ENCODE measurements at regions not wholly inside any gene's neighbourhood (a gene's known extent, or its start where the extent isn't known, plus 50 kb on each side); places are given as distances from the start of the nearest gene placed in this dataset.
A peak's percentile ranks its signal among the peaks of the same experiment; 100 is the strongest.
"Not testable (repeated sequence)": the region's sequence is repeated elsewhere in the genome, so short reads cannot be mapped to it uniquely, and the experiment has no call there.

DNA sequence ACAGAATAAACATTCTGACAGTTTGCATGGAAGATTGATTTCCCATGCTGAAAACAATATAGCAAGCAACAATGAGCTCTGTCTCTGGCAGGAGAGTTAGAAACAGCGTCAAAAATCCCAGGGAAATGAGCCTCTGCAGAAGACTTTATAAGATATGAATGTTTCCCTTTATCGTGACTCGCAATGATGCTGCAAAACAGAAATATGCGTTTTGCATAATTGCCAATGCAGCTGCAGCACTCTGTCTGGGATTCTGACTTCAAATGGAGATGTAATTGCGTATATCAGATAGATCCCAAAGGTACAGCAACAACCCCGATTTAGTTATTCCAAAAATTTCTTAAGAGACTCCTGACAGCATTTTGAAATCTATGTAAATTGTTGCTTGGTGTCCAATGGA, 702.4 kb upstream of the EPHA5 start:
- FAIRE-seq (no peak), DNase-seq (ENCODE audit: low spot score in 2 of 2) (no peak)

DNA sequence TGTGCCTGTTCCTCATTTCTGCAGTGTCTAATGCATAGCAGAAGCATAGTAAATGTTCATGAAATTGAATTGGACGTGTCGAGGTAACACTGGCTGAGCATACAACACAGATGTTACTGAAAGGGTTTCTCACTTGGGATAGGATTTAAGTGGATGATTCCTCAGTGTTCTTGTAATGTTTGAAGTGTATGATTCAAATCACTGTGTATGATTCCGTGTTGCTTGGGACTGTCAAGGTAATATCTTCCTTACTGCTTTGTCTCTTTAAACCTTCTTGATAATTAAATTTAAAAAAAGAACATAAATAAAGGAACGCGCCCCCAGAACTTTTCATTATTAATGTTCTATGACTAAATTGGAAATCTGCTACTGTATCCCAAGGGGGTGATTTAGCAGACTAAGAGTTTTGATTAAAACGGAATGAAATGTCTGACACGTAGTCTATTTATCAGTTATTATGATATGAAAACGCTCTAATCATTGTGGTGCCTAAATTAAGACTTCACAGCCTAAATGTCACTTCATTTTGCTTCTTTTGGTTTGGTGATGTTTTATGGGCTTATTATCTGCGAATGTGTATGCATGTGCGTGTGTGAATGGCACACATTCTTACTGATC, 696.9 kb upstream of the EPHA5 start:
- no peak for FAIRE-seq
- DNase-seq (ENCODE audit: low spot score in 2 of 2), result no peak

DNA sequence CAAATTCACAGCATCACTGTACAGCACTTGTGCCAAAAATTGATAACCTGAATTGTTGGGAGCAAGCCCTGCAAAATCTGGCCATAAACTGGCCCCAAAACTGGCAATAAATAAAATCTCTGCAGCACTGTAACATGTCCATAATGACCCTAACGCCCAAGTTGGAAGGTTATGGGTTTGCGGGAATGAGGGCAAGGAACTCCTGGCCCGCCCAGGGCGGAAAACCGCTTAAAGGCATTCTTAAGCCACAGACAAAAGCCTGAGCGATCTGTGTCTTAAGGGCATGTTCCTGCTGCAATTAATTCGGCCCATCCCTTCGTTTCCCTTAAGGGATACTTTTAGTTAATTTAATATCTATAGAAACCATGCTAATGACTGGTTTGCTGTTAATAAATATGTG, 690.1 kb upstream of the EPHA5 start:
- FAIRE-seq; DNase-seq (ENCODE audit: low spot score in 2 of 2): not testable (repeated sequence)

DNA sequence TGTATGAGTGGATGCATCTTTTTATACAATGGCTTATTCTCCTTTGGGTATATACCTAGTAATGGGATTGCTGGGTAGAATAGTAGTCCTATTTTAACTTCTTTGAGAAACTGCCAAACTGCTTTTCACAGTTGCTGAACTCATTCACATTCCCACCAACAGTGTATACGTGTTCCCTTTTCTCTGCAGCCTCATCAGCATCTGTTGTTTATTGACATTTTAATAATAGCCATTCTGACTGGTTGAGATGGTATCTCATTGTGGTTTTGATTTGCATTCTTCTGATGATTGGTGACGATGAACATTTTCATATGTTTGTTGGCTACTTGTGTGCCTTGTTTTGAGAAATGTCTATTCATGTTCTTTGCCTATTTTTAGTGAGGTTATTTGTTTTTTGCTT, 687.0 kb upstream of the EPHA5 start:
- DNase-seq (ENCODE audit: low spot score in 2 of 2), result no peak
- no peak for FAIRE-seq

DNA sequence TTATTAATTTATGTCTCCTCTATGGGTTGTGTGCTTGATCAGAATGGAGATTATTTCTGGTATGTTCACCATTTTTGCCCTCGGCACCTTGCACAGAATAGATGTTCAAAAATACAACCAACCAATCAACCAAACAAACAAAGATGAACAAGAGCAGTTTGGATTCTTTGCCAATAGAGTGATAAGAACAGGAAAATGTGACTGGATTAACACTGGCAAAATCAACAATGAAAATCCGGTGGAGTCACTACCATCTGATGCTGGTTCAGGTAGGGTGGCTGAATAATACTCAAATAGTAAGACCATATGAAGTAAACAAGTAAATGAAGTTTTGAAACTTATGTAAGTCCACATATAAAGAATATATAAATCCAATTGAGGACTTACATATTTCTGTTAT, 685.0 kb upstream of the EPHA5 start:
- no peak for DNase-seq (ENCODE audit: low spot score in 2 of 2)
- FAIRE-seq, result no peak

DNA sequence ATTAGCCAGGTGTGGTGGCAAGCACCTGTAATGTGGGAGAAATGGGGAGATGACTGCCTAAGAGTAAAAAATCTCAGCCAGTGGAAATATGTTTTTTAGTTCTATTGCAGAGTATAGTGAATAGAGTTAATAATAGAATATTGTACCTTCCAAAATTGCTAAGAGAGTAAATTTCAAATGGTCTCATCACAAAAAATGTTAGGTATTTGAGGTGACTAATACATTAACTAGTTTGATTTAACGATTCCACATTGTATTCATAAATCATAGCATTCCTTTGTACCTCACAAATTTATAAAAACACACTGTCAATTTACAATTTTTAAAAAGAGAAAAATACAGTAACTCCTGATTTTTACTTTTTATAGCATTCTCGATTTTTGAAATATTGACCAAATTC, 681.5 kb upstream of the EPHA5 start:
- DNase-seq (ENCODE audit: low spot score in 2 of 2) (no peak), FAIRE-seq (no peak)

DNA sequence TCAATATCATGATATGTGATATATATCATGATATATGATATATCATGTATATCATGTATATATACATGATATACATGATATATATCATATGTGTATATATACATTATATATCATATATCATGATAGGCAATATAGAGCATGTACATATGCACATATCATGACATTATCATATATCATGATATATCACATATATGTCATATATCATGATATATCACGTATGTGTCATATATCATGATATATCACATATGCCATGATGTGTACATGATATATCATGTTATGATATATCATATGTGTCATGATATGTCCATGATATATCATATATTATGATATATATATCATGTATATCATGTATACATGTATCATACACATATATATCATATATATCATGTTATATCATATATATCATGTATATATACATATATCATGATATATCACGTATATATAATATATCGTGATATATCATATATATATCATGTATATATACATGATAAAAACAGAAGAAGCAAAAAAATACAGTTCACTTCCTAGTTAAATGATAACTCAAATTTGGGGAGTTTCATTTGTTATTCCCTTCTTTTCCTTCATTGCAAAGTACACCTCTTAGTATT, 670.1 kb upstream of the EPHA5 start:
- DNase-seq (ENCODE audit: low spot score in 2 of 2), result no peak
- FAIRE-seq, result peak; percentile 92

DNA sequence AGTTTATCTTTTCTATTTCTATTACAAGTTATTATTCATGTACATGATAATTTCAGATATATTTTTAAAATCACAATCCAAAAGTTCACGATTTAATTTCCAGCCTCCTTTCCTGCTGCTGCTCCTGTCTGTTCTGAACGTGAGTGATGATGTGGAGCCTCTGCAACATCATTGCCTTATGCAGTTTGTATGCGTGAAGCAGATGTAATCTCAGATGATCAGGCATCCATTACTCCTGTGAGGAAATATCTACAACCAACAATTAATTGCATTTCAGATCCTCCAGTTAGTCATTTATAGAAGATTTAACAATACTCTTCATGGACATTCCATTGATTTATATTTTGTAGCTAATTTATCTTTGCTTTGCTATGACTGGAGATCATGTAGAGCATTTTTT, 668.7 kb upstream of the EPHA5 start:
- DNase-seq (ENCODE audit: low spot score in 2 of 2) (no peak), FAIRE-seq (no peak)

DNA sequence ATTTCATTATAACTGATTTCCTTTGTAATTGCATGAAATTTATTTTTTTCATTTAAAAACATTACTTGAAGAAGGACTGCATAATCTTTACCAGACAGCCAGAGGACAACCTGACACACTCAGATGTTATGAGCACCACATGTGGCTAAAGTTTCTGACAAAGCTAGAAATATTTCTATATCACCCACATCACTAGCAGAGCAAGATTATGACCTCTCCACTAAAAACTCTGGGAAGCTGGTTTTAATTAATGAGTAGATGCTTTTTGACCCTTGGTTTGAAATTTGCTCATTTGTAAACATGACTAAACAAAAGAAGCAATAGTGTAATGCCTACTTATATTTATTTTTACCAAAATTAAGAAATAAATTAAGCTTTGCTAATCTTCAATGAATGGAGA, 661.5 kb upstream of the EPHA5 start:
- DNase-seq (ENCODE audit: low spot score in 2 of 2) (no peak), FAIRE-seq (no peak)

DNA sequence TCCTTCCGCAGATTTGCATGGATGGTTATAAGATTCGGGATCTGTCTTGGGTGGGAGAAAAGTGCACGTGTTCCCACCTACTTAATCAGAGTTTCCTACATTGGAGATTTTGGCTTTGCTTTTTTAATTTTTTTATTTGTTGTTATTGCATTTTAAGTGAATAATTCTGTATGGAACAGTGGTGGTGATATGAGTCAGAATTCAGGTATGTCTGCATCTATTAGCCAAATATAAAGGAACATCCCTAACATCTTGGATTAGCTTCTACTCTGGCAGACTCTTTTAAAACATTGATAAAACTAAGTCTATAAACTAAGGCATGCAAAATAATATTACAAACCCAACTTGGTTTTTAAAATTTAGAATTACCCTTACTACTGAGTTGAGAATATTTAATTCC, 659.8 kb upstream of the EPHA5 start:
- FAIRE-seq (no peak), DNase-seq (ENCODE audit: low spot score in 2 of 2) (no peak)

DNA sequence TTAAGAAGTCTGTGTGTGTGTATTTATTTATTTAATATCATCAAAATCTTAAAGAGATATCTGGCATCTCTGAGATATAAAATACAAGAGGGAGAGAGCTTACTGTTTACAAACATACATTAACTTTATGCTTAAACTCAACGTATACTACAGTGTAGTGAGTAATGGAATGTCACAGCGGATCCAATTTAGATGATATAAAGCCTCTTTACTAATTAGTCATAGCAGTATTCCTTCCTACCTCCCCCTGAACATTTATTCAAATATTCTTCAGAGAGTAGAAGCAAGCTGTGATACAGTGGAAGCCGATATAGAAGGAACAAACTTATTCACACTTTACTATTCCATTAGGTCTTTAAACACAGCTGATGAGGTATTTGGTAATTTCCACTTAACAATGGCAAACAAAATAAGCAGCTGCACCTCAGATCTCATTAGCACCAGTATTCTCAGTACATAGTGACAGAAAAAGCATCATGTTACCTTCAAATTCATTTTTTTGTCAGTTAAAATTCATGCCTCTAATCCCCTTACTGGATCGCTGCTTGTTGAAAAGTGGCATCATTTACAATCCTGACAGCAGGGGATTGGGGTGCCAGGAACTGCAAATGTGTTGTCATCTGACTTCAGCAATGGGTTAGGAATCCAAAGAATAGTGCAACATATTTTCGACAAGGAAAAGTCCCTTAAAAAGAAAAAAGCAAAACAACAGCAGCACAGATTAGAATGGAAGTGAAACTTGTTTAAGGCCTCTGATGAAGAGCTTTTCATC, 658.7 kb upstream of the EPHA5 start:
- DNase-seq (ENCODE audit: low spot score in 2 of 2), result no peak
- no peak for FAIRE-seq

DNA sequence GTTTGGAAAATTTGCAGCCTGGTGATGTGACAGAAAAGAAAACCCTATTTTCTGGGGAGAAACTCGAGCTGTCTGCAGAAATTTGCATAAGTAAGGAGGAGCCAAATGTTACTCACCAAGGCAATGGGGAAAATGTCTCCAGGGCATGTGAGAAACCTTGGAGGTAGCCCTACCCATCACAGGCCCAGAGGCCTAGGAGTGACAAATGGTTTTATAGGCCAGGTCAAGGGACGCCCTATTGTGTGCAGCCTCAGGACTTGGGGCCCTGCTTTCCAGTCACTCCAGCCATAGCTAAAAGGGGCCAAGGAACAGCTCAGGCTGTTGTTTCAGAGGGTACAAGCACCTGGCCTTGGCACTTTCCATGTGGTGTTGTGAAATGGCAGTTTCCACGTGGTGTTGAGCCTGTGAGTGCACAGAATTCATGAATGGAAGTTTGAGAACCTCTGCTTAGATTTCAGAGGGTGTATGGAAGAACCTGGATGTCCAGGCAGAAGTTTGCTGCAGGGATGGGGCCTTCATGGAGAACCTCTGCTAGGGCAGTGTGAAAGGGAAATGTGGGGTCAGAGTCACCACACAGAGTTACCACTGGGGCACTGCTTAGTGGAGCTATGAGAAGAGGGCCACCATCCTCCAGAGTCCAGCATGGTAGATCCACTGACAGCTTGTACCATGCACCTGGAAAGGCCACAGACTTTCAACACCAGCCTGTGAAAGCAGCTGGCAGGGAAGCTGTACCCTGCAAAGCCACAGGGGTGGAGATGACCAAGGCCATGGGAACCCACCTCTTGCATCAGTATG, 637.6 kb upstream of the EPHA5 start:
- no peak for DNase-seq (ENCODE audit: low spot score in 2 of 2)
- no peak for FAIRE-seq

DNA sequence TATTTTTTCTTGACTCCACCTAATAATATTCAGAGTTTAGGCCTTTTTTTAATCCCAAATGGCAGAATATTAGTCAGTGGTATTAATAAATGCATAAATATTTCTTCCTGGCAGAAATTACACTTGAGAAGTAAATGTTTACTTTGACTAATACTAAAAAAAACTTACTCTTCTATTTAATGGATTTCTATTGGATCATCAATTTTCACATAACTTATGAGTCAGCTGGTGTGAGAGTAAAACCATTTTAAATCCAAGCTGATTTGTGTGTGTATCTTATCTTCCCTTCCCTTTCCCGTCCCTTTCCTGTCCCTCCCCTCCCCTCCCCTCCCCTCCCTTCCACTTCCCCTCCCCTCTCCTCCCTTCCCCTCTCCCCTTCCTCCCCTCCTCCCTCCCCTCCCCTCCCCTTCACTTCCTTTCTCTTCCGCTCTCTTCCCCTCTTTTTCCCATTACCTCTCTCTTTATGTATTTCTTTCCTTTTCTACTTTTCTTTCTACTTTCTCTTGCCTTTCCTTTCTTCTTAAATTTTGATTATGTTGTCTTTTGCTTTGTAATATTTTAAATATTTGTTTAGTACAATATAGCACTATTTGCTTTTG, 630.1 kb upstream of the EPHA5 start:
- no peak for FAIRE-seq
- no peak for DNase-seq (ENCODE audit: low spot score in 2 of 2)

DNA sequence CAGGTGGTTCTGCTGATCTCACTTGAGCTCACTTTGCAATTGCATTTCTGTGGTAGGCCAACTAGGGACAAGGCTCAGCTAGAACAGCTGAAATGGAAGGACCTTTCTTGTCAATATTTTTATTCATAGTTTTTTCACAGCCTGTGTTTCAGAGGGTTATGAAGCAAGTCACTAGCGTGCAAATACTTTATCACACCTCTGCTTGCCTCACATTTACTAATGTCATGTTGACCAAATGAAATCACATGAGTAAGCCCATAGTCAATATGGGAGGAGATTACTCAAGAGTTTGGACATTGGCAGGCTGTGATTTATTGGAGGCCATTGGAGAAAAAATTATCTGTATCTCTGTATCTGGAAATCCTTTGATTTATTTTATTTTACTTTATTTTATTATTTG, 628.3 kb upstream of the EPHA5 start:
- FAIRE-seq (no peak), DNase-seq (ENCODE audit: low spot score in 2 of 2) (no peak)

DNA sequence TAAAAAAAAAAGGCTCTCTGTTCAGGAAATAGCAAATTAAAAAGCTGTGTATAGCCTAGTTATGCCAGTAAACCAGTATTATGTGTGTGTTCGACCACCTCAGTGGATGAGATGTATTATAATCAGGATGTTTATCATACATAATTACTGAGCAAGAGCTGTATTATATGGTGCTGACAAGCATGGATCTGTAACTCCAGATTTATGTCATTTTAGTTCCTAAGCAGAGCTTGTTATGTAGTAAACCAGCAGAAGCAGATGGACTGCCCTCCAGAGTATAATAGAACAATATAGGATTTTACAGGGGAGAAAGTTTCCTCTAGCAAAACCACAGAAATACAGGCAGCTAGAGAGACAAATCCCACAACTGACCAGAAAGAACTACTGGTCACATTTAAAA, 627.4 kb upstream of the EPHA5 start:
- DNase-seq (ENCODE audit: low spot score in 2 of 2), result no peak

DNA sequence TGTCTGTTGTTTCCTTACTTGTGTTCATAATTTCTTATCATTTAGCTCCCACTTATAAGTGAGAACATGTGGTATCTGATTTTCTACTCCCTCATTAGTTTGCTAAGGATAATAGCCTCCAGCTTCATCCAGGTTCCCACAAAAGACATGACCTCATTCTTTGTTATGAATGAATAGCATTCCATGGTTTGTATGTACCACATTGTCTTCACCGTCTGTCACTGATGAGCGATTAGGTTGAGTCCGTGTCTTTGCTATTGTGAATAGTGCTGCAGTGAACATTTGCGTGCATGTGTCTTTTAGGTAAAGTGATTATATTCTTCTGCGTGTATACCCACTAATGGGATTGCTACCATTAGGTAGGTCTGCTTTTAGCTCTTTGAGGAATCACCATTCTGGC, 624.3 kb upstream of the EPHA5 start:
- no peak for DNase-seq (ENCODE audit: low spot score in 2 of 2)
- FAIRE-seq, result no peak

More for the DNA sequence above, 627.4 kb upstream of the EPHA5 start:
- no peak for FAIRE-seq

DNA sequence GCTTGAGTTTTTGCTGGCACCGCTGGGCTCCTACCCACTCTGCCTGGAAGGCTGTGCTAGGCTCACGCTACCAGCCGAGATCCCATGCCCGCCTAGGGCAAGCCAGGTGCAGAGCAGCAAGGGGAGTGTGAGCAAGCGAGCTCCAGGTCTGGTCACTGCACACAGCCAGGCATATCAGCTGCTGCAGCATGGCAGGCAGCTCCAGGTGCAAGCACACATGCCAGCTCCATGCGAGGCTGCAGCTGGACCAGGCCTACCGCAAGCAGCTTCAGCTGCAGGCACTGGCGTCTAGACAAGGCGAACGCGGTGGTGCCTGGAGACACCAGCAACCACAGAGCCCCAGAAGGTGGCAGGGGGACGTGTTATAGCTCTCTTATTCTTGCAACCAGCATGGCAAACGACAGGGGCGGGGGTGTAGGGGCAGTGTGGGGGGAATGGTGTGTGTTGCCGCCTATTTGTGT, 614.7 kb upstream of the EPHA5 start:
- DNase-seq (ENCODE audit: low spot score in 2 of 2) (no peak), FAIRE-seq (no peak)

DNA sequence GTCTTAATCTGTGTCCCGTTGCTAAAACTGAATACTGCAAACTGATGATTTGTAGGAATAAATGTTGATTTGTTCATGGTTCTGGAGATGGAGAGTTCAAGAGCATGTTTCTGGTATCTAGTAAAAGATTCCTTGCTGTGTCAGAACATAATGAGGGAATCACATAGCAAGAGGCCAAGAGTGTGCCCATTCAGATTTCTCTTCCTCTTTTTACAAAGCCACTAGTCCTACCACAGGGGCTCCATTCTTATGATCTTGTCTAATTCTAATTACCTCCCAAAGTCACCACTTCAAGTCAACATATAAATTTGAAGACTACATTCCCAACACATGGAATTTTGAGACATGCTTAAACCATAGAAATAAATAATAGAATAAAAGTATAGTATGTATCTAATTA, 608.8 kb upstream of the EPHA5 start:
- no peak for FAIRE-seq
- no peak for DNase-seq (ENCODE audit: low spot score in 2 of 2)

DNA sequence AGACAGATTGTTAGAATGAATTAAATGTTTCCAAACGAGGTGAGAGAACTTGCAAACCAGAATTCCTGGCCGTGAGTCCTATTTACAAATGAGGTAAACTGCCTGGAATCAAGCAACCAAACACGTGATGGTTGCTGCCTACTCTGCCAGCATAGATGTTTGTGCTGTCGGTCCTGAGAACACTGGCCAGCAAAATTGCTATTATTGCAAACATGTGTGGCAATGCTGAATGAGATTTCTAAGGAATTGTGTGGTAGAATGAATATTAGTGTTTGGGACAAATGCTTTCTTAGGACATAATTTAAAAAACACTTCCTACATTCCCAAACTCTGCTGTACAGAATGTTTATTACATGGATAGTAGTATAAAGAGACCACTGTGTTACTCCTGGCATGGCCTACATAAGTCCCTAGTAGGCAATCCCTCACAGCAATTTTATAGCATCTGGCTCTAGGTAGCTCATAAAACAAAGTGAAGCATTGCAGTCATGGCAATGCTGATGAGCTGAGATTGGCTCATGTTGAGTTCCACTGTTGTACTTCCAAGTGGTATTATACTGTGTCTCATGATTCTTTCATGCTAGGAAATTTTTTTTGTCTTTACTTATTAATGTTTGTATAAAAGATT, 605.2 kb upstream of the EPHA5 start:
- DNase-seq (ENCODE audit: low spot score in 2 of 2), result no peak
- no peak for FAIRE-seq

DNA sequence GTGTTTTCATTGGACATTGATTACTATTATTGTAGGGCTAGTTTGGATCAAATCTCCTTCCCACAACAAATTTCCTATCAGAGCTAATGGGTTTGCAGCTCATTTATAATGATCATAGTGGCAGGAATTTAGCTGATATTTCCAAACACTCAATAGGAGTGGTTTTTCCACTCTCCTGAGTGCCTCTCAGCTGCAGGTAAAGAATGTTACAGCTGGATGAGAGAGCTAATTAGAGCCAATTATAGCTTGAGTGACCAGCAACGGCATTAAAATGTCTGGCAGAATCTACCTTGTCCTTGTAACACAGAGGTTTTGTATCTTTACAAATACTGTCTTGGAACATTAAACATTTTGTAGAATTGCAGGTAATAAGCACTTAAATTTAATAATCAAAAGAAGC, 602.8 kb upstream of the EPHA5 start:
- FAIRE-seq (no peak), DNase-seq (ENCODE audit: low spot score in 2 of 2) (no peak)
